OCI-LY7 (cell line): ENCODE measurements at regions not wholly inside any gene's neighbourhood (a gene's known extent, or its start where the extent isn't known, plus 50 kb on each side); places are given as distances from the start of the nearest gene placed in this dataset.

Source experiments
- BruUV-seq: library from RNA; stranded (reverse); fragments of 400-500 nt; replicated peaks from 2 replicates; lab custom pipeline; 2021; lab: Mats Ljungman, UMichigan
- CTCF ChIA-PET: fragments of 300-600 bp; sonication (Branson Sonifier 250); formaldehyde crosslinking; loops from one replicate; lab custom pipeline; 2022; ENCODE audit warnings: antibody characterized with exemption; ENCODE audit not compliant: unreplicated experiment; lab: Charles Lee
- POLR2A ChIA-PET: fragments of 300-600 bp; sonication (Branson Sonifier 250); formaldehyde crosslinking; loops from one replicate; lab custom pipeline; 2022; ENCODE audit warnings: antibody characterized with exemption; lab: Charles Lee
- DNase-seq: peaks from one replicate; pipeline ENCODE4 v3.0.0-alpha.2; 2015; ENCODE audit warnings: low spot score
- H2AFZ ChIP-seq: fragments of 200-600 bp; sonication (generic), shearing (Covaris generic); 2 replicates; pipeline ENCODE4 v1.6.1; 2014; ENCODE audit warnings: mild to moderate bottlenecking, antibody characterized with exemption, low read length, moderate library complexity
- H3K27ac ChIP-seq: fragments of 200-600 bp; sonication (generic); 2 replicates; pipeline ENCODE4 v1.5.1; 2014; ENCODE audit warnings: mixed run types, low read depth, mild to moderate bottlenecking, moderate library complexity, low read length, inconsistent platforms; ENCODE audit not compliant: poor library complexity, severe bottlenecking
- H3K36me3 ChIP-seq: fragments of 200-600 bp; sonication (generic); 2 replicates; pipeline ENCODE4 v1.6.1; 2014; ENCODE audit warnings: mild to moderate bottlenecking, antibody characterized with exemption, low read length, moderate library complexity, mixed read lengths; ENCODE audit not compliant: insufficient read depth
- H3K4me1 ChIP-seq: fragments of 200-600 bp; sonication (generic); 2 replicates; pipeline ENCODE4 v1.5.1; 2014; ENCODE audit warnings: mild to moderate bottlenecking, low read length; ENCODE audit not compliant: insufficient read depth, poor library complexity, severe bottlenecking
- H3K4me2 ChIP-seq: fragments of 200-600 bp; sonication (generic); 2 replicates; pipeline ENCODE4 v1.6.1; 2014; ENCODE audit warnings: mild to moderate bottlenecking, low read length
- H3K4me3 ChIP-seq: fragments of 200-600 bp; sonication (generic); 2 replicates; pipeline ENCODE4 v1.5.1; 2014; ENCODE audit warnings: mild to moderate bottlenecking, low read depth, low read length; ENCODE audit not compliant: poor library complexity, severe bottlenecking
- H3K79me2 ChIP-seq: fragments of 200-600 bp; sonication (generic); 2 replicates; pipeline ENCODE4 v1.6.1; 2016; ENCODE audit warnings: low read depth, mild to moderate bottlenecking, low read length, moderate library complexity, mixed read lengths; ENCODE audit not compliant: insufficient read depth
- H3K9me2 ChIP-seq: fragments of 200-600 bp; sonication (generic); 2 replicates; pipeline ENCODE4 v1.6.1; 2016; ENCODE audit warnings: mild to moderate bottlenecking, low read length, mixed read lengths; ENCODE audit not compliant: insufficient read depth
- H3K9me3 ChIP-seq: fragments of 200-600 bp; sonication (generic); 2 replicates; pipeline ENCODE4 v1.6.1; 2014; ENCODE audit warnings: mild to moderate bottlenecking, mixed run types, low read length, mixed read lengths
- H4K20me1 ChIP-seq: fragments of 200-600 bp; sonication (generic); 2 replicates; pipeline ENCODE4 v1.6.1; 2014; ENCODE audit warnings: mild to moderate bottlenecking, antibody characterized with exemption, low read length, moderate library complexity, mixed read lengths; ENCODE audit not compliant: insufficient read depth
- CTCF ChIP-seq: fragments of 200-600 bp; sonication (generic); conservative IDR thresholded peaks from 2 replicates; pipeline ENCODE4 v1.5.1; 2014; ENCODE audit warnings: mild to moderate bottlenecking, antibody characterized with exemption, low read length, moderate library complexity, mixed read lengths
- EZH2phosphoT487 ChIP-seq: fragments of 200-600 bp; sonication (generic); IDR thresholded peaks from 2 replicates; pipeline ENCODE4 v1.6.1; 2018; ENCODE audit warnings: low read depth, borderline replicate concordance, mild to moderate bottlenecking, mixed run types, antibody characterized with exemption, low read length, moderate library complexity, mixed read lengths
- intact Hi-C: fragments of 100-400 bp; cut with micrococcal nuclease; formaldehyde crosslinking; loops from one replicate; pipeline ENCODE4 v1.10.0; 2022; ENCODE audit not compliant: unreplicated experiment

- POLR2A ChIA-PET: no interaction called here
- intact Hi-C loops: loop anchor here (10.0 kb wide), 1 partner anchor 169 kb away; no protein-coding TSS in a partner anchor
- no peaks in the 10 kb centered on the region for H3K9me2 ChIP-seq
- no peak overlapping the region for H3K27ac ChIP-seq
- CTCF ChIA-PET: interaction anchor here (1.0 kb wide), 1 partner anchor 10 kb away, joined by 4 read pairs; no protein-coding TSS in a partner anchor
- TF ChIP-seq CTCF: no peak
- H3K9me3 ChIP-seq: no peaks in the 10 kb centered on the region
- no peaks in the 10 kb centered on the region for H3K79me2 ChIP-seq
- H4K20me1 ChIP-seq: no peaks in the 10 kb centered on the region
- DNase-seq: no peak
- no peaks in the 10 kb centered on the region for H3K36me3 ChIP-seq
- no peak overlapping the region for H3K4me2 ChIP-seq
- no peaks in the 10 kb centered on the region for H3K4me1 ChIP-seq
- BruUV-seq: no TSS peak
- no peak overlapping the region for H3K4me3 ChIP-seq
- no peak overlapping the region for H2AFZ ChIP-seq
These were observed 57.5 kb upstream of the ETV3 start for GRCh38 chr1:157195521-157196244.

- CTCF ChIA-PET: no interaction called here
- intact Hi-C loops: loop anchor here (10.0 kb wide), 1 partner anchor 170 kb away; no protein-coding TSS in a partner anchor
- TF ChIP-seq CTCF (no peak), EZH2phosphoT487 (no peak)
These were observed 56.7 kb upstream of the ETV3 start for GRCh38 chr1:157194731-157195520.

More at GRCh38 chr1:157194731-157195520, 56.7 kb upstream of the ETV3 start:
- Histone ChIP-seq H3K4me3 (no peak overlapping the region), H3K9me2 (no peaks in the 10 kb centered on the region), H3K4me2 (no peak overlapping the region), H3K79me2 (no peaks in the 10 kb centered on the region), H3K27ac (no peak overlapping the region), H3K36me3 (no peaks in the 10 kb centered on the region), H3K4me1 (no peaks in the 10 kb centered on the region), H2AFZ (no peak overlapping the region), H4K20me1 (no peaks in the 10 kb centered on the region), H3K9me3 (no peaks in the 10 kb centered on the region)
- no peak for DNase-seq
- BruUV-seq: no TSS peak
- POLR2A ChIA-PET: no interaction called here
